ENCODE measurements at regions not wholly inside any gene's neighbourhood (a gene's known extent, or its start where the extent isn't known, plus 50 kb on each side); places are given as distances from the start of the nearest gene placed in this dataset.

DNA sequence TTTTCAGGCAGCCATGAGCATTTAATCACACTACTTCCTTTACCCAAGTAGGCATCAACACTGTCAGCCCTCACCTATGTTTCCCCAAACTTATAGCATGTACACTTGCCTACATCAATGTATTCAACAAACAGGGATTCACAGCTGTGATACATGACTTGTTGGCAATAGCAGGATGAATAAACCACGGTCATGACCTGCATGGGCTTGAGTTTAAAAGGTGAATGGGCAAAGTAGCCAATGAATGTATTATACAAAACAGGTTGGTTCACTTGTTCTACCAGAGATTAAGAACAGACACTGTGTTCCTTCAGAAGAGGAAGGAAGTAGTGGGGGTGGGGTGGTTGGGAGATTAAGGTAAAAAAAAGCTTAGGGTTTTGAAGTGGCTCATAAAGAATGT lies 861.9 kb upstream of the SEMA6D start:
- TF ChIP-seq POLR2A (IDR thresholded peaks at IDR 0.05): no peak
- TF ChIP-seq, protein P1, sequence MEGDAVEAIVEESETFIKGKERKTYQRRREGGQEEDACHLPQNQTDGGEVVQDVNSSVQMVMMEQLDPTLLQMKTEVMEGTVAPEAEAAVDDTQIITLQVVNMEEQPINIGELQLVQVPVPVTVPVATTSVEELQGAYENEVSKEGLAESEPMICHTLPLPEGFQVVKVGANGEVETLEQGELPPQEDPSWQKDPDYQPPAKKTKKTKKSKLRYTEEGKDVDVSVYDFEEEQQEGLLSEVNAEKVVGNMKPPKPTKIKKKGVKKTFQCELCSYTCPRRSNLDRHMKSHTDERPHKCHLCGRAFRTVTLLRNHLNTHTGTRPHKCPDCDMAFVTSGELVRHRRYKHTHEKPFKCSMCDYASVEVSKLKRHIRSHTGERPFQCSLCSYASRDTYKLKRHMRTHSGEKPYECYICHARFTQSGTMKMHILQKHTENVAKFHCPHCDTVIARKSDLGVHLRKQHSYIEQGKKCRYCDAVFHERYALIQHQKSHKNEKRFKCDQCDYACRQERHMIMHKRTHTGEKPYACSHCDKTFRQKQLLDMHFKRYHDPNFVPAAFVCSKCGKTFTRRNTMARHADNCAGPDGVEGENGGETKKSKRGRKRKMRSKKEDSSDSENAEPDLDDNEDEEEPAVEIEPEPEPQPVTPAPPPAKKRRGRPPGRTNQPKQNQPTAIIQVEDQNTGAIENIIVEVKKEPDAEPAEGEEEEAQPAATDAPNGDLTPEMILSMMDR (IDR thresholded peaks at IDR 0.05): no peak
